CD4-positive, alpha-beta T cell treated with Interleukin-1 beta for 1 hour (primary cell): ENCODE measurements at regions not wholly inside any gene's neighbourhood (a gene's known extent, or its start where the extent isn't known, plus 50 kb on each side); places are given as distances from the start of the nearest gene placed in this dataset.
"Not testable (repeated sequence)": the region's sequence is repeated elsewhere in the genome, so short reads cannot be mapped to it uniquely, and the experiment has no call there.

Experiments
- DNase-seq, 2 donors: peaks; one replicate each; pipeline ENCODE4 v3.0.0-alpha.2; 2020 to 2022

DNA sequence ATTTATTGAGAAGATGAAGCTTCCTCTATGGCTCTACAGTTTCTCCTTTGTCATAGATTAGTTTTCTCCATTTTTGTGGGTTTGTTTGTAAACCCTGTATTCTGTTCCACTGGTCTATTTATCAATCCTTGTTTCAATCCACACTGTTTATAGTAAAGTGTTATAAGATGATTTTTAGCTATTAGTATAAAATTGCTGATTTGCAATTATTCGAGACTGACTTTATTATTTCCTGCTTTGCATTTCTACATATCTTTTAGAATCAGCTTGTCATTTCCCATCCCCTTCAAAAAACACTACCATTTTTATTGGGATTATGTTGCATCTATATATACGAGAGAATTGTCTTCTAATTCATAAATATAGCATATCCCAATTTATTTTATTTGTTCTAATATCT is 325.9 kb upstream of the EPHA7 start:
- DNase-seq, result no peak

- no peak for DNase-seq
These were observed 315.7 kb upstream of the EPHA7 start for GRCh38 chr6:93735099-93735498.

- DNase-seq, result no peak
These were observed 311.9 kb upstream of the EPHA7 start for GRCh38 chr6:93731306-93731705.

- no peak for DNase-seq
These were observed 308.8 kb upstream of the EPHA7 start for GRCh38 chr6:93728150-93728549.

- DNase-seq, result no peak
These were observed 308.1 kb upstream of the EPHA7 start for GRCh38 chr6:93727447-93727846.

DNA sequence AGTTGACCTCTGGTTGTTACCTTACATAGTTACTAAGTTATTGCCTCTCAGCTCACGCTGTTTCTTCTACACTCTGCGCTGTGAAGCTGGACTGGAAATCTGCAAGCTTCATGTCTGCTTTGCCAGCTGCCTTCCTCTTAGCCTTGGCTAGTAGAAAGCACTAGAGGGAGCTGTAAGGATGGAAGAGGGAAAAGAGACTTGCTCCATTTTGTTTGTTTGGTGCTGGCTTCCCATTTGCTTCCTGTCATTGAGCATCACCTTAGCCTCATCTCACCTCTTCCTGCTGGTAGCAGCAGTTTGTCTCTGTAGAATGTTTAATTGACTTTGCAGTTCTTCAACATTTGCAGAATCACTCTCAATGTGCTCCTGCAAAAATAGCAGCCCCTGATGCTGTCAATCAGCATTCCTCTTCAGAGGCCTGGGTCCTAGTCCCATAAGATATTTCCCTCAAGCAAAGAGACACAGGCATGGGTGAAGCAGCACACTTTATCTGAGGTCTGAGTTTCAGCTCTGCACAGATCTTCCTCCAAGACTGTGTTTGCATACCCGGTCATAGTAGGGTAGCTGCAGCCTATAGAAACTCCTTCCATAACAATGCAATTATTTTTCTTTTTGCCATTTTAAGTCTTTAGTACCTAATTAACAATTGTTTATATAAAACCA is 302.2 kb upstream of the EPHA7 start:
- no peak for DNase-seq

DNA sequence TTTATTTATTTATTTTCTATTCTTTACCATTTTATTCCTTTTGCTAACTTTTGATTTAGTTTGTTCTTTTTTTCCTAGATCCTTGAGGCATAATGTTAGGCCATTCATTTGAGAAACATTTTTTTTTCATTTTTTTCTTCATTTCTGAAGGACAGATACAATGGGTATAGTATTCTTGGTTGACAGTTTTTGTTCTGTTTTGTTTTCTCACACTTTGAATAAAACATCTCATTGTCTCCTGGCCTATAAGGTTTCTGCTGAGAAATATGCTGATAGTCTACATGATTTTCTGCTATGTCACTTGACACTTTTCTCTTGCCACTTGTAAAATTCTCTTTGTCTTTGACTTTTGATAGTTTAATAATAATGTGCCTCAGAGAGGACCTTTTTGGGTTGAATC is 294.6 kb upstream of the EPHA7 start:
- DNase-seq, result no peak

DNA sequence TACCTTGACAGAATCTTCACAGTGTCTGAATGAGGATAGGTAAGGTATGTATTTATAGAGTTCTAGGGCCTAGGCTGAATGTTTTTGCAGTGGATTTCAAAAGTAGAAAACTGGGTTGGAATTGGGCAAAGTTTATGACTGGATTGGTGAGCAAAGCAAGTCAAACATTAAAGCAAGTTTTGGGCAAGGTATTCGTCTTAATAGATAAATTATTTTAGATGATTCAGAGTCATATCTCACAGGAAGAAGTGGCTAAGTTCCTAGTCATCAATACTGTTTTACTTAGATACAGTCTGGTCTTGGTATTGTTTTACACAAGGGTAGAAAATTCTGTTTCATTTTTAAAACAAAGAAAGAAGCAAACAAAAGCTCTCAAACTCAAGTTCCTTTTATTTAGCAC is 284.1 kb upstream of the EPHA7 start:
- no peak for DNase-seq

GRCh38 chr6:93701526-93701925 is 282.2 kb upstream of the EPHA7 start:
- no peak for DNase-seq

DNA sequence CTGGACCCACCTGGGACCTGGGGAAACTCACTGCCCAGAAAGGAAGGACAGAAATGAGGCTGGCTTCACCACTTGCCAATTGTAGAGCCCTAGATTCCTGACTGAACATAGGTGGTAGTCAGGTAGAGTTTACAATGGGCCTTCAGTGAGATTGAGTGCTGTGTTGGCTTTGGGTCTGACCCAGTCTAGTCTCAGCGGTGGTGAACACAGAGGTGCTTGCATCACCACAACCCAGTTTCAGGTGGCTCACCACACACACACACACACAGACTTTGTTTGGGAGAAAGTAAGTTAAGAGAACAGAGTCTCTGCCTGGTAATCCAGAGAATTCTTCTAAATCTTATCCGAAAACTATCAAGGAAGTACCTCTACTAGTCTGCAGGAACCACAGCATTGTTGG is 266.1 kb upstream of the EPHA7 start:
- DNase-seq, result no peak

- DNase-seq, result no peak
These were observed 265.0 kb upstream of the EPHA7 start for GRCh38 chr6:93684339-93684738.

DNA sequence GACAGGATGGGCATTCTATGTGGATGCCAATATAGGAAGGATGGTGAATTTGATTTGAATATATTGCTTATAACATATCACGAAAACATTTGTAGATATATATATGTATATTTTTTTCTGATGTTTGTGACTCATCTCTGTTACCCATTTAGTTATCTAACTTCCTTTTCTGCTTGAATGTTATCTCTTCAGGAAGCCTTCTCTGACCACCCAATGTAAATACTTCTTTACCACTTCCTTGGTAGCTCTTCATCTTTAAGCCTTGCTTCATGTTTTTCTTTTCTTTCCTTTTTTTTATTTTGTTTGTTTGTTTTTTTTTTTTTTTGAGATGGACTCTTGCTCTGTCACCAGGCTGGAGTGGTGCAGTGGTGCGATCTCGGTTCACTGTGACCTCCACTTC is 260.5 kb upstream of the EPHA7 start:
- DNase-seq, result no peak

- no peak for DNase-seq
These were observed 259.6 kb upstream of the EPHA7 start for GRCh38 chr6:93678841-93679454.

- DNase-seq, result no peak
These were observed 258.1 kb upstream of the EPHA7 start for GRCh38 chr6:93677264-93677965.

- no peak for DNase-seq
These were observed 257.2 kb upstream of the EPHA7 start for GRCh38 chr6:93676581-93676980.

DNA sequence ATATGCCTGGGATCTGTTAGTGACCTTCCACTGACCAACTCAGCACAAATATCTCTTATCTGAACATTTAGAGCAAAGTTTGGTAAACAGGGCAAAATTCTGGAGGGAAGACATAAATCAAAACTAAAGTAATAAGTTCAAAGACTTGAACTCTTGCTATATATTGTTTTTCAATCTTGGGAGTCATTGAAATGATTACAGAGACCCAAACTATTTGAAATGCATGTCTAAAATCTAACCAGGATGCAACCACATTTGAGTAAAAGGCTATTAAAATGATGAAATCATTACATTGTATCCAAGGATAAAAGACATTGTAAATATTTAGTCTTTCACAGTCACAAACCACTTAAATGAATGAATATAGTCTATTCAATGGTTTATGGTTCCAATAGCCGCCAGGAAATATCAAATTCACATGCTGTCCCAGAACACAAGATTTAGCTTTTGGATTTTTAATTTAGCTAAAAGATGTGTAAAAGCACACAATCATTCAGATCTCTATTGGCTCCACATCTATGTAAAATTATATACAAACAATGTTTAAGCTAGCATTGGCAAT is 256.6 kb upstream of the EPHA7 start:
- DNase-seq, result no peak

DNA sequence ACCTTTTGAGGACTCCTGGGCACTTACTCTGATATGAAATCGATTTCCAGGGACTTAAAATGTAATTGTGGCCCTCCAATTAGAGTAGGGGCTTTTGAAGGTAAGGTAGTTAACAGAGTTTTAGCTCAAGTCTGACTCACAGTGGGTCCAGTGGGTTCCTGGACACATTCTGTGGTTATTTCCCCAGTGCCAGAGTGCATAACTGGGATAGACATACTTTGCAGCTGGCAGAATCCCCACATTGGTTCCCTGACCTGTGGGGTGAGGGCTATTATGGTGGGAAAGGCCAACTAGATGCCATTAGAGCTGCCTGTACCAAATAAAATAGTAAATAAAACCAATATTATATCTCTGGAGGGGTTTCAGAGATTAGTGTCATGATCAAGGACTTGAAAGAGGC is 243.8 kb upstream of the EPHA7 start:
- no peak for DNase-seq

DNA sequence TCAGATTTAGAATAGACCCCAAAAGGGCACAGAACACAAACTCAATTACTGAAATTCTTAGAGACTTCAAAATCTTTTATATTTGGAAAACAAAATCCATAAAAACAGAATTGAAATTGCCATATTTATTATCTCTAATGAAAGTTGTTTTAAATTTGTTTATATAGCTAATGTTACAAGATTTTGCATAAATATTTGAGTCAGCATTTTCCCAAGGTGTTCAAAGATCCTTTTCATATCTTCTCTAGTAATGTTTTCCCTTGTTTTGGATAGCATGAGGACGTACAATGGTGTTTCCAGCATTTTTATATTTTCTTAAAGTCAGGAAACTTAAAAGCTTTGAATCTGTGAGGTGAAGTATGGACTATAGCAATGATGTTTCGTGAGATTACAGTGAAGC is 235.2 kb upstream of the EPHA7 start:
- DNase-seq, result no peak

DNA sequence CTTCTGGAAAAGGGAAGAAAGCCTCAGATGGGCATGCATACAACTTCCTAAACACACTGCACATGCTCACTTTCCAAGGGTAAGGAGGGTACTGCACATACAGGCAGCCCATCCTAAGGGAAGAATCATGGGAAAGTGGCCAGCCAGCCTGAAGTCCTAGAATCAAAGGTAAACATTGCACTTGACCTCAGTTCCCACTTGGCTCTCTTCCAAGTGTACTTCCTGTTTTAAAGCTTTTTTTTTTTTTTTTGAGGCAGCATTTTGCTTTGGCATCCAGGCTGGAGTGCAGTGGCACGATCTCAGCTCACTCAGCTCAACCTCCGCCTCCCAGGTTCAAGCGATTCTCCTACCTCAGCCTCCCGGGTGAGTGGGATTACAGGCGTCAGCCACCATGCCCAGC is 225.3 kb upstream of the EPHA7 start:
- DNase-seq, result no peak

DNA sequence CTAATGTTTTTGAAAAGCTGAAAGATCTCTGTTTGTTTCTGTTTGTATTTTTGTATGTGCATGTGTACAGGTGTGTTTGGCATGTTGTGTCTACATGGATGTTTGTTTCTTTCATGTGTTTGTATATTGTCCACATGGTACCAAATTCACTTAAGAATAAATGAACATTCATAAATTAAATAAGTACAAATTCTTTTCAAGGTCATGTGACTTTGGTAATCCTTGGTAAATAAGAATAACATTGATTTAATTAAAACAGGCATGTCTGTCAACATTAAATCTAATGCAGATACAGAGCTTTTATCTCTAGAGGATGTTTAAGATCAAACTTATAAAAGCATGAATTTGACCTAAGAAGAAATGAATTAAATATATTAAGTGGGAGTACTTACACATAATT is 219.8 kb upstream of the EPHA7 start:
- DNase-seq, result no peak

DNA sequence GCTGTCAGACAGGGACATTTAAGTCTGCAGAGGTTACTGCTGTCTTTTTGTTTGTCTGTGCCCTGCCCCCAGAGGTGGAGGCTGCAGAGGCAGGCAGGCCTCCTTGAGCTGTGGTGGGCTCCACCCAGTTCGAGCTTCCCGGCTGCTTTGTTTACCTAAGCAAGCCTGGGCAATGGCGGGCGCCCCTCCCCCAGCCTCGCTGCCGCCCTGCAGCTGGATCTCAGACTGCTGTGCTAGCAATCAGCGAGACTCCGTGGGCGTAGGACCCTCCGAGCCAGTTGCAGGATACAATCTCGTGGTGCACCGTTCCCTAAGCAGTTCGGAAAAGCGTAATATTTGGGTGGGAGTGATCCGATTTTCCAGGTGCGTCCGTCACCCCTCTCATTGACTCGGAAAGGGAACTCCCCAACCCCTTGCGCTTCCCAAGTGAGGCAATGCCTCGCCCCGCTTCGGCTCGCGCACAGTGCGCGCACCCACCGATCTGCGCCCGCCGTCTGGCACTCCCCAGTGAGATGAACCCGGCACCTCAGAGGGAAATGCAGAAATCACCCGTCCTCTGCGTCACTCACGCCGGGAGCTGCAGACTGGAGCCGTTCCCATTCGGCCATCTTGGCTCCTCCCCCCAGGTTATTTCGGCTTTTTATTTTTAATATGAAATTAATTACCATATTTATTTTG is 217.8 kb upstream of the EPHA7 start:
- not testable (repeated sequence) for DNase-seq

- no peak for DNase-seq
These were observed 205.0 kb upstream of the EPHA7 start for GRCh38 chr6:93624408-93624807.

GRCh38 chr6:93621442-93621841 is 202.1 kb upstream of the EPHA7 start:
- DNase-seq, result no peak

DNA sequence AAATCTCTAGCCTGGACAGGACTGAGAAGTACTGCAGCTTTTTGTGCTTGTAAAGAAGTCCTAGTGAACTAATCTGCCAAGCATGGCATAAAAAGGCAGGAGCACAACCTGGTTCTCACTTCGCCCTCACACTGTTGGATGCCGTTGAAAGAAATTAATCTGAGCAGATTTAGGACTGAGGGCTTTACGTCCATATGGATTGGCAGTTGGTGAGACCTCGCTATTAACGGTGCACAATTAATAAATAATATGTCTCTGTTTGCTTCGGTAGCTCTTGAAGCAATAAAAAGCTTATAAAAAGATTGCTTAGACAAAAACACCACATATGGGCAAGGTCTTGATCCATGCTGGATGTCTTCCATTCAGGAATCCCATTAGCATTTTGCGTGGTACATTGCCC is 185.6 kb upstream of the EPHA7 start:
- no peak for DNase-seq
